Karpas-422 (cell line): ENCODE measurements at regions not wholly inside any gene's neighbourhood (a gene's known extent, or its start where the extent isn't known, plus 50 kb on each side); places are given as distances from the start of the nearest gene placed in this dataset.

Experiments
- DNase-seq: peaks from one replicate; pipeline ENCODE4 v3.0.0-alpha.2; 2015
- H2AFZ ChIP-seq: fragments of 200-600 bp; sonication (generic); 2 replicates; pipeline ENCODE4 v1.6.1; 2014; ENCODE audit warnings: antibody characterized with exemption, low read length, mixed read lengths
- H3K27ac ChIP-seq: fragments of 200-600 bp; sonication (generic); 2 replicates; pipeline ENCODE4 v1.5.1; 2014; ENCODE audit warnings: mild to moderate bottlenecking, low read length, moderate library complexity
- H3K27me3 ChIP-seq: fragments of 200-600 bp; sonication (generic); 2 replicates; pipeline ENCODE4 v1.6.1; 2014; ENCODE audit warnings: low read length, mixed read lengths
- H3K36me3 ChIP-seq: fragments of 200-600 bp; sonication (generic); 2 replicates; pipeline ENCODE4 v1.6.1; 2014; ENCODE audit warnings: low read length, mixed read lengths; ENCODE audit not compliant: insufficient read depth
- H3K4me1 ChIP-seq: fragments of 200-600 bp; sonication (generic); 2 replicates; pipeline ENCODE4 v1.6.1; 2014; ENCODE audit warnings: mild to moderate bottlenecking, low read length, mixed read lengths
- H3K4me2 ChIP-seq: fragments of 200-600 bp; sonication (generic); 2 replicates; pipeline ENCODE4 v1.6.1; 2014; ENCODE audit warnings: low read length, low read depth, mild to moderate bottlenecking; ENCODE audit not compliant: poor library complexity, severe bottlenecking
- H3K4me3 ChIP-seq: fragments of 200-600 bp; sonication (generic); 2 replicates; pipeline ENCODE4 v1.5.1; 2014; ENCODE audit warnings: mild to moderate bottlenecking, antibody characterized with exemption, low read length, mixed read lengths
- H3K79me2 ChIP-seq: fragments of 200-600 bp; sonication (generic); 2 replicates; pipeline ENCODE4 v1.6.1; 2014; ENCODE audit warnings: mild to moderate bottlenecking, low read length, mixed read lengths
- H3K9ac ChIP-seq: fragments of 200-600 bp; sonication (generic); 2 replicates; pipeline ENCODE4 v1.6.0; 2014; ENCODE audit warnings: low read length
- H3K9me2 ChIP-seq: fragments of 200-600 bp; sonication (generic), shearing (Covaris generic); replicated peaks from 2 replicates; pipeline ENCODE4 v1.6.0; 2014; ENCODE audit warnings: mild to moderate bottlenecking, low read length, moderate library complexity; ENCODE audit not compliant: insufficient read depth
- H3K9me3 ChIP-seq: fragments of 300-700, 200-600 bp; sonication (generic); 2 replicates; pipeline ENCODE4 v1.6.1; 2014; ENCODE audit warnings: low read length, mixed read lengths
- H4K20me1 ChIP-seq: fragments of 200-600 bp; sonication (generic); 2 replicates; pipeline ENCODE4 v1.6.1; 2014; ENCODE audit warnings: mild to moderate bottlenecking, antibody characterized with exemption, low read length, low read depth; ENCODE audit not compliant: insufficient read depth

GRCh38 chr4:164012396-164013027 lies 518.0 kb downstream of the TMA16 start:
- DNase-seq = peak; percentile 79
- no peak overlapping the region for H2AFZ ChIP-seq
- no peaks in the 10 kb centered on the region for H3K9me3 ChIP-seq

GRCh38 chr4:164021947-164022346 lies 527.5 kb downstream of the TMA16 start:
- Histone ChIP-seq H3K9me2 (no peaks in the 10 kb centered on the region), H3K4me1 (no peaks in the 10 kb centered on the region), H3K4me3 (no peak overlapping the region), H3K9ac (no peak overlapping the region), H2AFZ (no peak overlapping the region), H3K27ac (no peak overlapping the region), H3K4me2 (no peak overlapping the region), H3K9me3 (no peaks in the 10 kb centered on the region), H3K27me3 (no peaks in the 10 kb centered on the region), H3K79me2 (no peaks in the 10 kb centered on the region), H3K36me3 (no peaks in the 10 kb centered on the region), H4K20me1 (no peaks in the 10 kb centered on the region)
- no peak for DNase-seq

More at GRCh38 chr4:164012396-164013027, 518.0 kb downstream of the TMA16 start:
- Histone ChIP-seq H3K4me1 (no peaks in the 10 kb centered on the region), H3K27me3 (no peaks in the 10 kb centered on the region), H3K4me2 (no peak overlapping the region), H3K36me3 (no peaks in the 10 kb centered on the region), H3K79me2 (no peaks in the 10 kb centered on the region), H3K27ac (no peak overlapping the region), H4K20me1 (no peaks in the 10 kb centered on the region), H3K9ac (no peak overlapping the region), H3K9me2 (no peaks in the 10 kb centered on the region), H3K4me3 (no peak overlapping the region)

- no peak overlapping the region for H3K27ac ChIP-seq
- no peaks in the 10 kb centered on the region for H3K36me3 ChIP-seq
- no peaks in the 10 kb centered on the region for H3K27me3 ChIP-seq
- H3K4me1 ChIP-seq = no peaks in the 10 kb centered on the region
- no peaks in the 10 kb centered on the region for H3K79me2 ChIP-seq
- H3K4me3 ChIP-seq = no peak overlapping the region
- no peak overlapping the region for H3K4me2 ChIP-seq
- H4K20me1 ChIP-seq = no peaks in the 10 kb centered on the region
- peak; percentile 72 for DNase-seq
- H3K9me2 ChIP-seq = no peaks in the 10 kb centered on the region
- H2AFZ ChIP-seq = no peak overlapping the region
- no peak overlapping the region for H3K9ac ChIP-seq
- H3K9me3 ChIP-seq = no peaks in the 10 kb centered on the region
Measured at GRCh38 chr4:164023214-164023613, 528.7 kb downstream of the TMA16 start.

GRCh38 chr4:164027805-164028204 lies 533.3 kb downstream of the TMA16 start:
- no peak overlapping the region for H2AFZ ChIP-seq

GRCh38 chr4:164039482-164039881 lies 545.0 kb downstream of the TMA16 start:
- no peaks in the 10 kb centered on the region for H3K9me2 ChIP-seq
- H3K36me3 ChIP-seq = no peaks in the 10 kb centered on the region
- no peak overlapping the region for H3K27ac ChIP-seq
- H3K4me3 ChIP-seq = no peak overlapping the region
- H3K9me3 ChIP-seq = peaks cover 11% of the 10 kb centered on the region
- no peaks in the 10 kb centered on the region for H3K79me2 ChIP-seq
- no peaks in the 10 kb centered on the region for H3K27me3 ChIP-seq
- H3K4me2 ChIP-seq = no peak overlapping the region
- H2AFZ ChIP-seq = no peak overlapping the region
- no peak overlapping the region for H3K9ac ChIP-seq
- DNase-seq = no peak
- H4K20me1 ChIP-seq = no peaks in the 10 kb centered on the region
- no peaks in the 10 kb centered on the region for H3K4me1 ChIP-seq

More at GRCh38 chr4:164027805-164028204, 533.3 kb downstream of the TMA16 start:
- H3K79me2 ChIP-seq = no peaks in the 10 kb centered on the region
- H3K4me3 ChIP-seq = no peak overlapping the region
- no peaks in the 10 kb centered on the region for H3K9me3 ChIP-seq
- no peak overlapping the region for H3K27ac ChIP-seq
- H4K20me1 ChIP-seq = no peaks in the 10 kb centered on the region
- no peak overlapping the region for H3K9ac ChIP-seq
- DNase-seq = no peak
- H3K4me2 ChIP-seq = no peak overlapping the region
- no peaks in the 10 kb centered on the region for H3K36me3 ChIP-seq
- H3K27me3 ChIP-seq = no peaks in the 10 kb centered on the region
- H3K9me2 ChIP-seq = no peaks in the 10 kb centered on the region
- H3K4me1 ChIP-seq = no peaks in the 10 kb centered on the region

GRCh38 chr4:164056426-164057142 lies 562.1 kb downstream of the TMA16 start:
- no peaks in the 10 kb centered on the region for H3K79me2 ChIP-seq
- H3K4me1 ChIP-seq = no peaks in the 10 kb centered on the region
- no peak overlapping the region for H3K4me2 ChIP-seq
- H2AFZ ChIP-seq = no peak overlapping the region
- H3K9me2 ChIP-seq = no peaks in the 10 kb centered on the region; the same call in 1 of the 2 replicates
- DNase-seq = no peak
- H3K9me3 ChIP-seq = peaks cover 3% of the 10 kb centered on the region; the same call in 1 of the 2 replicates
- no peaks in the 10 kb centered on the region for H3K27me3 ChIP-seq
- H3K9ac ChIP-seq = no peak overlapping the region
- no peaks in the 10 kb centered on the region for H3K36me3 ChIP-seq
- no peak overlapping the region for H3K27ac ChIP-seq
- no peaks in the 10 kb centered on the region for H4K20me1 ChIP-seq
- no peak overlapping the region for H3K4me3 ChIP-seq

GRCh38 chr4:164058776-164059445 lies 564.4 kb downstream of the TMA16 start:
- Histone ChIP-seq H3K9ac (no peak overlapping the region), H2AFZ (no peak overlapping the region), H3K4me2 (no peak overlapping the region), H3K27ac (no peak overlapping the region), H3K36me3 (no peaks in the 10 kb centered on the region), H3K79me2 (no peaks in the 10 kb centered on the region), H3K4me3 (no peak overlapping the region), H3K9me3 (no peaks in the 10 kb centered on the region), H3K27me3 (no peaks in the 10 kb centered on the region), H3K9me2 (no peaks in the 10 kb centered on the region; the same call in 1 of the 2 replicates), H3K4me1 (no peaks in the 10 kb centered on the region), H4K20me1 (no peaks in the 10 kb centered on the region)
- DNase-seq = no peak

- no peak overlapping the region for H3K4me3 ChIP-seq
- H3K4me2 ChIP-seq = no peak overlapping the region
- H3K27ac ChIP-seq = no peak overlapping the region
- DNase-seq = no peak
- H3K4me1 ChIP-seq = no peaks in the 10 kb centered on the region
- no peaks in the 10 kb centered on the region for H3K27me3 ChIP-seq
- H4K20me1 ChIP-seq = no peaks in the 10 kb centered on the region
- no peaks in the 10 kb centered on the region for H3K9me3 ChIP-seq
- no peaks in the 10 kb centered on the region for H3K79me2 ChIP-seq
- H3K9ac ChIP-seq = no peak overlapping the region
- H3K36me3 ChIP-seq = no peaks in the 10 kb centered on the region
- H2AFZ ChIP-seq = no peak overlapping the region
- no peaks in the 10 kb centered on the region; the same call in 1 of the 2 replicates for H3K9me2 ChIP-seq
Measured at GRCh38 chr4:164060456-164060855, 566.0 kb downstream of the TMA16 start.
